SU-DHL-6 (cell line): ENCODE measurements at regions not wholly inside any gene's neighbourhood (a gene's known extent, or its start where the extent isn't known, plus 50 kb on each side); places are given as distances from the start of the nearest gene placed in this dataset.
"Not testable (repeated sequence)": the region's sequence is repeated elsewhere in the genome, so short reads cannot be mapped to it uniquely, and the experiment has no call there.

ENCODE experiments used
- H2AFZ ChIP-seq: fragments of 200-600 bp; sonication (generic); 2 replicates; pipeline ENCODE4 v1.6.1; 2014; ENCODE audit warnings: low read depth, mild to moderate bottlenecking, moderate library complexity, mixed read lengths, antibody characterized with exemption, low read length; ENCODE audit not compliant: severe bottlenecking
- H3F3A ChIP-seq: fragments of 200-600 bp; shearing (Covaris generic); 2 replicates; pipeline ENCODE4 v1.6.0; 2016; ENCODE audit warnings: antibody characterized with exemption, mild to moderate bottlenecking; ENCODE audit not compliant: insufficient read depth
- H3K27ac ChIP-seq: fragments of 200-600 bp; sonication (generic); 2 replicates; pipeline ENCODE4 v1.5.1; 2016; ENCODE audit warnings: low read depth, mild to moderate bottlenecking, low read length, moderate library complexity, mixed read lengths
- H3K27me3 ChIP-seq: fragments of 200-600 bp; sonication (generic), shearing (Covaris generic); 2 replicates; pipeline ENCODE4 v1.6.0; 2014; ENCODE audit warnings: mild to moderate bottlenecking, low read length
- H3K36me3 ChIP-seq: fragments of 200-600 bp; sonication (generic); 2 replicates; pipeline ENCODE4 v1.6.1; 2014; ENCODE audit warnings: mild to moderate bottlenecking, low read length, mixed read lengths
- H3K4me2 ChIP-seq: fragments of 300-600, 200-600 bp; shearing (Covaris generic), sonication (generic); 2 replicates; pipeline ENCODE4 v1.6.0; 2014; ENCODE audit warnings: low read length, low read depth, mild to moderate bottlenecking; ENCODE audit not compliant: poor library complexity, severe bottlenecking
- H3K4me3 ChIP-seq: fragments of 200-600 bp; sonication (generic); 2 replicates; pipeline ENCODE4 v1.5.1; 2014; ENCODE audit warnings: antibody characterized with exemption, low read length, mild to moderate bottlenecking, mixed read lengths; ENCODE audit not compliant: insufficient read depth, poor library complexity, severe bottlenecking
- H3K79me2 ChIP-seq: fragments of 200-600 bp; sonication (generic); 2 replicates; pipeline ENCODE4 v1.6.1; 2014; ENCODE audit warnings: mild to moderate bottlenecking, low read length, moderate library complexity; ENCODE audit not compliant: insufficient read depth
- H3K9ac ChIP-seq: fragments of 200-600 bp; sonication (generic); 2 replicates; pipeline ENCODE4 v1.7.0; 2014; ENCODE audit warnings: mild to moderate bottlenecking, low read length
- H3K9me2 ChIP-seq: fragments of 200-600 bp; sonication (generic); replicated peaks from 2 replicates; pipeline ENCODE4 v1.6.1; 2014; ENCODE audit warnings: low read length; ENCODE audit not compliant: insufficient read depth
- H3K9me3 ChIP-seq: fragments of 200-600 bp; sonication (generic); 2 replicates; pipeline ENCODE4 v1.6.1; 2014; ENCODE audit warnings: low read length, mixed read lengths; ENCODE audit not compliant: insufficient read depth
- H4K20me1 ChIP-seq: fragments of 200-600 bp; sonication (generic); 2 replicates; pipeline ENCODE4 v1.6.1; 2014; ENCODE audit warnings: low read depth, mild to moderate bottlenecking, antibody characterized with exemption, low read length, moderate library complexity, mixed read lengths
- CTCF ChIP-seq: fragments of 200-600 bp; sonication (generic); IDR thresholded peaks from one replicate; pipeline ENCODE4 v1.5.1; 2017; ENCODE audit warnings: antibody characterized with exemption, mild to moderate bottlenecking, low read length, moderate library complexity; ENCODE audit not compliant: insufficient read depth, poor library complexity, severe bottlenecking
- EZH2phosphoT487 ChIP-seq: fragments of 200-600 bp; sonication (generic), shearing (Covaris generic); conservative IDR thresholded peaks from 2 replicates; pipeline ENCODE4 v1.6.1; 2018; ENCODE audit warnings: mild to moderate bottlenecking, antibody characterized with exemption, low read length, moderate library complexity, mixed read lengths

GRCh38 chr5:60457233-60457632 lies 242.7 kb downstream of the DEPDC1B start:
- Histone ChIP-seq H3K4me3 (no peak overlapping the region), H3K9me2 (no peaks in the 10 kb centered on the region), H3K9ac (no peak overlapping the region), H2AFZ (no peak overlapping the region), H3K36me3 (no peaks in the 10 kb centered on the region), H3K27me3 (no peaks in the 10 kb centered on the region), H3K9me3 (no peaks in the 10 kb centered on the region), H3F3A (no peaks in the 10 kb centered on the region), H3K79me2 (no peaks in the 10 kb centered on the region), H3K4me2 (no peak overlapping the region), H3K27ac (no peak overlapping the region), H4K20me1 (no peaks in the 10 kb centered on the region)
- TF ChIP-seq EZH2phosphoT487 (no peak), CTCF (no peak)

GRCh38 chr5:60455589-60455988 lies 244.4 kb downstream of the DEPDC1B start:
- Histone ChIP-seq H3K9me2 (no peaks in the 10 kb centered on the region), H2AFZ (no peak overlapping the region), H3K79me2 (no peaks in the 10 kb centered on the region), H3K27ac (no peak overlapping the region), H3K4me2 (no peak overlapping the region), H3K36me3 (no peaks in the 10 kb centered on the region), H4K20me1 (no peaks in the 10 kb centered on the region), H3K4me3 (no peak overlapping the region), H3K9me3 (no peaks in the 10 kb centered on the region), H3F3A (no peaks in the 10 kb centered on the region), H3K27me3 (no peaks in the 10 kb centered on the region), H3K9ac (no peak overlapping the region)
- TF ChIP-seq CTCF = no peak
- TF ChIP-seq EZH2phosphoT487 = no peak

- not testable (repeated sequence) for H3K9ac ChIP-seq, H3K4me2 ChIP-seq, H3K27ac ChIP-seq, H3K9me3 ChIP-seq, H3K79me2 ChIP-seq, H3K36me3 ChIP-seq, H3K27me3 ChIP-seq, H3K9me2 ChIP-seq, H3K4me3 ChIP-seq, H4K20me1 ChIP-seq, H2AFZ ChIP-seq, H3F3A ChIP-seq
Measured at GRCh38 chr5:60454277-60454676, 245.7 kb downstream of the DEPDC1B start.

GRCh38 chr5:60453186-60453976 lies 246.6 kb downstream of the DEPDC1B start:
- H3K27ac ChIP-seq = no peak overlapping the region
- H2AFZ ChIP-seq = no peak overlapping the region
- H3K9me2 ChIP-seq = no peaks in the 10 kb centered on the region
- no peaks in the 10 kb centered on the region for H3K9me3 ChIP-seq
- H3F3A ChIP-seq = no peaks in the 10 kb centered on the region
- no peak overlapping the region for H3K4me3 ChIP-seq
- no peak overlapping the region for H3K9ac ChIP-seq
- H3K79me2 ChIP-seq = no peaks in the 10 kb centered on the region
- H3K36me3 ChIP-seq = no peaks in the 10 kb centered on the region
- no peaks in the 10 kb centered on the region for H3K27me3 ChIP-seq
- no peaks in the 10 kb centered on the region for H4K20me1 ChIP-seq
- no peak for TF ChIP-seq CTCF
- TF ChIP-seq EZH2phosphoT487 = no peak
- no peak overlapping the region for H3K4me2 ChIP-seq
